ENCODE measurements at regions not wholly inside any gene's neighbourhood (a gene's known extent, or its start where the extent isn't known, plus 50 kb on each side); places are given as distances from the start of the nearest gene placed in this dataset.

- Mint-ChIP-seq H3K4me1 (no peaks in the 10 kb centered on the region), H3K9me3 (ENCODE audit: low read depth) (no peaks in the 10 kb centered on the region), H3K27me3 (peaks cover 2% of the 10 kb centered on the region), H3K36me3 (ENCODE audit: low read depth) (no peaks in the 10 kb centered on the region), H3K27ac (no peak overlapping the region), H3K4me3 (no peak overlapping the region)
- ChIA-PET POLR2A (no interaction called here), CTCF (no interaction called here)
- no peak for ATAC-seq
- no peak for DNase-seq
- intact Hi-C loops (cut with DNase I, micrococcal nuclease) = no loop called here
These were observed 167.8 kb upstream of the SFSWAP start for GRCh38 chr12:131543040-131543439.

GRCh38 chr12:131547555-131547954, 163.3 kb upstream of the SFSWAP start:
- POLR2A ChIA-PET = no interaction called here
- intact Hi-C loops (cut with DNase I, micrococcal nuclease) = no loop called here
- Mint-ChIP-seq H3K9me3 (ENCODE audit: low read depth) (no peaks in the 10 kb centered on the region), H3K27me3 (peaks cover 4% of the 10 kb centered on the region), H3K36me3 (ENCODE audit: low read depth) (no peaks in the 10 kb centered on the region), H3K4me1 (no peaks in the 10 kb centered on the region), H3K27ac (no peak overlapping the region), H3K4me3 (no peak overlapping the region)
- no peak for DNase-seq
- ATAC-seq = no peak
- CTCF ChIA-PET = no interaction called here

DNA sequence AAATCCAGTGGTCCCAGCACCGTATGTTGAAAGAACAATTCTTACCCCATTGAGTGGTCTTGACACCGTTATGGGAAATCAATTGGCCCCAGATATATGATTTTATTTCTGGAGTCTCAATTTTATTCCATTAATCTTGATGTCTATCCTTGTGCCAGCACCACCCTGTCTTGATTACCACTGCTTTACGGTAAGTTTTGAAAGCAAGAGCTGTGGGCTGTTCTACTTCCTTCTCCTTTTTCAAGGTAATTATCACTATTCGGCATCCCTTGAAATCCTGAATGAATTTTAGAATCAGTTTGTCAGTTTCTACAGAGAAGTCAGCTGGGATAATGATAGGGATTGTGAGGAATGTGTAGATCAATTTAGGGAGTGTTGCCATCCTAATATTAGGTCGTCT, 160.8 kb upstream of the SFSWAP start:
- no peaks in the 10 kb centered on the region for H3K4me1 Mint-ChIP-seq
- no peak for ATAC-seq
- ChIA-PET CTCF (no interaction called here), POLR2A (no interaction called here)
- no peaks in the 10 kb centered on the region for H3K9me3 Mint-ChIP-seq (ENCODE audit: low read depth)
- H3K4me3 Mint-ChIP-seq = no peak overlapping the region
- H3K36me3 Mint-ChIP-seq (ENCODE audit: low read depth) = no peaks in the 10 kb centered on the region
- H3K27me3 Mint-ChIP-seq = peaks cover 2% of the 10 kb centered on the region
- no peak for DNase-seq
- intact Hi-C loops (cut with DNase I, micrococcal nuclease) = no loop called here
- no peak overlapping the region for H3K27ac Mint-ChIP-seq

DNA sequence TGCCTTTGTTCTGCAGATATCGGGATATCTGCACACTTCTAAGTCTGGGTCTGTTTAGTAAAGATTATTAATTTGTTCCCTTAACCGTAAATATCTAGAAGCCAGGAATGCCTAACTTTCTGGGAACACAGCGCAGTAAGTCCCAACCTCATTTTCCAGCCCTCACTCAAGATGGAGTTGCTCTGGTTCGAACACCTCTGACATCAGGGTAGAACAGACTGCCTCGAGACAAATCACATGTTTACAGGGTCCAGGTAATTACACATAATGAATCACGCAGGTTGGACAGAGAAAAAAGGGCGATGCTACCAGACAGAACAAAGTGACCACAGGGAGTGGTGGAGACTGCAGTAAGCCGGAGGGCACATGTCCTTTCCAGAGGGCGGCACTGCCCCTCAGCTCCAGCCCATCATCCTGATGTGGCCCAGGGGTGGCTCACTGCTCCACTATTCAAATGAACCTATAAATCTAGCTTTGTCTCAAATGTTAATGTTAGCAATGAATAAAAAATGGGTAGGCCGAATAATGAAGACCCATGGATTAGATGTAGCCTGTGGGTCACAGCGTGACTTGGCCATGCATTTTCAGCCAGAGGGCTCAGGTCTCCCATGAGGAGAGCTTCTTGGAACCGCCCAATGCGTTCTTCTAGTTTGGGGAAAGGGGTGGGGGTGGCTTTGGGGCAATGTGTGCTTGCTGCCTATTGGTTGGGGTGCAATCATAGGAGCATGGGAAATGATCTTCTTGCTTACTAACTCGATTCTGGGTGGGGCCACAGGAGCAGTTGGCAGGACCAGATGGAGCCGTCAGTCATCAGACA, 159.0 kb upstream of the SFSWAP start:
- Mint-ChIP-seq H3K36me3 (ENCODE audit: low read depth) (no peaks in the 10 kb centered on the region), H3K4me1 (no peaks in the 10 kb centered on the region), H3K27me3 (peaks cover 2% of the 10 kb centered on the region), H3K27ac (no peak overlapping the region), H3K9me3 (ENCODE audit: low read depth) (no peaks in the 10 kb centered on the region), H3K4me3 (no peak overlapping the region)
- ChIA-PET CTCF (no interaction called here), POLR2A (no interaction called here)
- intact Hi-C loops (cut with DNase I, micrococcal nuclease) = no loop called here
- DNase-seq (no peak), ATAC-seq (no peak)

- ChIA-PET CTCF (no interaction called here), POLR2A (no interaction called here)
- Mint-ChIP-seq H3K9me3 (ENCODE audit: low read depth) (no peaks in the 10 kb centered on the region), H3K36me3 (ENCODE audit: low read depth) (no peaks in the 10 kb centered on the region), H3K4me3 (no peak overlapping the region), H3K27me3 (peaks cover 2% of the 10 kb centered on the region), H3K27ac (no peak overlapping the region), H3K4me1 (no peaks in the 10 kb centered on the region)
- no peak for ATAC-seq
- DNase-seq = no peak
- intact Hi-C loops (cut with DNase I, micrococcal nuclease) = no loop called here
These were observed 158.4 kb upstream of the SFSWAP start for GRCh38 chr12:131552492-131552863.

DNA sequence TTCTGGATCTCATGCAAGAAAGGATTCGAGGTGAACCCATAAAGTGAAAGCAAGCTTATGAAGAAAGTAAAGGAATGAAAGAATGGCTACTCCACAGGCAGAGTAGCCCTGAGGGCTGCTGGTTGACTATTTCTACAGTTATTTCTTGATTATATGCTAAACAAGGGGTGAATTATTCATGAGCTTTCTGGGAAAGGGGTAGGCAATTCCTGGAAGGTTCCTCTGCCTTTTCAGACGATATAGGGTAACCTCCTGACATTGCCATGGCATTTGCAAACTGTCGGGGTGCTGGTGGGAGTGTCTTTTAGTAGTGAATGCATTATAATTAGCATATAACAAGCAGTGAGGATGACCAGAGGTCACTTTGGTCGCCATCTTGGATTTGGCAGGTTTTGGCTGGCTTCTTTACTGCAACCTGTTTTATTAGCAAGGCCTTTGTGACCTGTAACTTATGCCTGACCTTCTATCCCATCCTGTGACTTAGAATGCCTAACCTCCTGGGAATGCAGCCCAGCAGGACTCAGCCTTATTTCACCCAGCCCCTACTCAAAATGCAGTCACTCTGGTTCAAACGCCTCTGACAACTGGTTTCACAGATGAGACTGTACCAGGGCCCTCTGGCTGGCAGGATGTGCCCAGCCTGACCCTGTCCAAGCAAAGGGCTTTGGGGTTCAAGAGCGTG, 157.7 kb upstream of the SFSWAP start:
- POLR2A ChIA-PET = no interaction called here
- Mint-ChIP-seq H3K4me1 (no peaks in the 10 kb centered on the region), H3K27me3 (peaks cover 2% of the 10 kb centered on the region), H3K36me3 (ENCODE audit: low read depth) (no peaks in the 10 kb centered on the region), H3K4me3 (no peak overlapping the region), H3K27ac (no peak overlapping the region), H3K9me3 (ENCODE audit: low read depth) (no peaks in the 10 kb centered on the region)
- ATAC-seq (no peak), DNase-seq (no peak)
- CTCF ChIA-PET = no interaction called here
- intact Hi-C loops (cut with DNase I, micrococcal nuclease) = no loop called here

DNA sequence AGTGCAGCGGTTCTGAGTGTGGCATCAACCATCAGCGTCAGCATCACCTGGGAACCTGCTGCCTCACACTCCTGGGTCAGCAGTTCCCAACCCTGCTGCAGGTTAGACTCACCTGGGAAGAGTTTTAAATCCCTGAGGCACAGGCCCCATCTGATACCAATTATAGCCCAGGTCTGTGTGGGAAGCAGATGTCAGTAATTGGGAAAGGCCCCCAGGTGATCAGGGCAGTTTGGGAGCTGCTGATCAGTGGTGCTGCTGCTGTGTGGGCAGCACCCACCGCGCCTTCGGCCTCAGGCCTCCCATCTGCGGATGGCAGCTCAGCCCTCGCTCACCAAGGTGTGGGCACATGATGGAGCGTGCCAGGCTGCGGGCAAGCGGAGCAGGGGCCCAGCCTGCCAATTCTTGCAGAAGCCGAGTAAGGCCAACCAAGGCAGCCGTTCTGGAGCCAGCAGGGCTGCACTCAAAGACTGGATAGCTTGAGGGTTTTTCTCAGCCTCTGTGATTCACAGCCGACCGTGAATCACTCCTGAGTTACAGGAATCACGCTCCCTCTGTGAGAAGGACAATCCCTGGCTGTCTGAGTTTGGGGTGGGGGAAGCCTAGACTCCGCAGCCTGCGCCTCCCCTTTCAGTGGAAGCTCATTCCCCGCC, 155.6 kb upstream of the SFSWAP start:
- Mint-ChIP-seq H3K4me3 (no peak overlapping the region), H3K4me1 (peaks cover 2% of the 10 kb centered on the region), H3K9me3 (ENCODE audit: low read depth) (no peaks in the 10 kb centered on the region), H3K36me3 (ENCODE audit: low read depth) (no peaks in the 10 kb centered on the region), H3K27me3 (peaks cover 2% of the 10 kb centered on the region), H3K27ac (no peak overlapping the region)
- CTCF ChIA-PET = no interaction called here
- DNase-seq = no peak
- intact Hi-C loops (cut with DNase I, micrococcal nuclease) = no loop called here
- ATAC-seq = no peak
- POLR2A ChIA-PET = no interaction called here

DNA sequence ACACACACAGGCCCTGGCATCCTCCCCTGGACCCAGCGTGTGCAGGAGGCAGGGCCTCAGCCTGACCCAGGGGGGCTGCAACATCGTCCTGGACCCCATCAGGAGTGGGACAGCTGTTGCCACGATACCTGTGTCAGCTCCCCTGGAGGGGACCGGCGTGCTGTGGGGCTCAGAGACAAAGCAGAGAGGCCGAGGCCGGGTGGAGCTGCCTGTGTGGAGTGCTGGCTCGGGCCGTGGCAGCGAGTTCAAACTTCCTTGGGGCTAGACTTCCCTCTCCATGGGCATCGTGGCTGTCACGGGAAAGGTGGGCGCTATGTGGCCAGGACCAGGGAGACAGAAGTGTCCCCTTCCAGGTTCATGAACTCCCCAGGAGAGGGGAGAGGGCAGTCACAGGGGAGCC, 155.0 kb upstream of the SFSWAP start:
- Mint-ChIP-seq H3K36me3 (ENCODE audit: low read depth) (no peaks in the 10 kb centered on the region), H3K4me1 (peaks cover 2% of the 10 kb centered on the region), H3K27ac (no peak overlapping the region), H3K4me3 (no peak overlapping the region), H3K27me3 (peaks cover 2% of the 10 kb centered on the region), H3K9me3 (ENCODE audit: low read depth) (no peaks in the 10 kb centered on the region)
- POLR2A ChIA-PET = no interaction called here
- CTCF ChIA-PET = no interaction called here
- no peak for ATAC-seq
- intact Hi-C loops (cut with DNase I, micrococcal nuclease) = no loop called here
- DNase-seq = no peak

- intact Hi-C loops (cut with DNase I, micrococcal nuclease) = no loop called here
- Mint-ChIP-seq H3K9me3 (ENCODE audit: low read depth) (no peaks in the 10 kb centered on the region), H3K27ac (no peak overlapping the region), H3K4me1 (peaks cover 2% of the 10 kb centered on the region), H3K4me3 (no peak overlapping the region), H3K27me3 (no peaks in the 10 kb centered on the region), H3K36me3 (ENCODE audit: low read depth) (no peaks in the 10 kb centered on the region)
- POLR2A ChIA-PET = no interaction called here
- ATAC-seq (no peak), DNase-seq (no peak)
- CTCF ChIA-PET = interaction anchor here (0.6 kb wide), 1 partner anchor 897 kb away, joined by 3 read pairs; no protein-coding TSS in a partner anchor
These were observed 153.7 kb upstream of the SFSWAP start for GRCh38 chr12:131557078-131557709.

GRCh38 chr12:131559517-131560516, 151.1 kb upstream of the SFSWAP start:
- H3K4me1 Mint-ChIP-seq = peaks cover 2% of the 10 kb centered on the region
- no peak overlapping the region for H3K4me3 Mint-ChIP-seq
- ChIA-PET POLR2A (no interaction called here), CTCF (no interaction called here)
- no peak for DNase-seq
- peak; percentile 78 for ATAC-seq
- no peaks in the 10 kb centered on the region for H3K27me3 Mint-ChIP-seq
- no peak overlapping the region for H3K27ac Mint-ChIP-seq
- no peaks in the 10 kb centered on the region for H3K36me3 Mint-ChIP-seq (ENCODE audit: low read depth)
- intact Hi-C loops (cut with DNase I, micrococcal nuclease) = no loop called here
- no peaks in the 10 kb centered on the region for H3K9me3 Mint-ChIP-seq (ENCODE audit: low read depth)

DNA sequence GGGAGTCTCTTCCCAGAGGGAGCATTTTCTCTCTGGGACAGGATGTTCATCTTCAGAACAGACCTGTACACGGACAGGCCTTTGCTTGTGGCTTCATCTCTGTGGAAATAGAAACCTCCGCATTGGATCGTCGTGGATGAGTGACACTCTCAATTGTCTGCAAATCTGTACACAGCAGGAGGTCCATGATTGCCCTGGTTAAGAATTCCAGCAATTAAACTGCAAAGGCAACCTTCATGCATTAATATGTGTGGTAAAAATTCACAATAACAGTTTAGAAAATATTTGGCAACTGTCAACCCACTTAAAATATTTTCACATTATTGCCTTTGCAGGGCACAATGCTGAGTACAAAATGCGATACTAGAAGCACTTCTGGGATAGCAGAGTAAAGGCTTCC, 149.8 kb upstream of the SFSWAP start:
- H3K9me3 Mint-ChIP-seq (ENCODE audit: low read depth) = no peaks in the 10 kb centered on the region
- peaks cover 2% of the 10 kb centered on the region for H3K4me1 Mint-ChIP-seq
- CTCF ChIA-PET = no interaction called here
- DNase-seq (no peak), ATAC-seq (no peak)
- H3K4me3 Mint-ChIP-seq = no peak overlapping the region
- intact Hi-C loops (cut with DNase I, micrococcal nuclease) = no loop called here
- H3K36me3 Mint-ChIP-seq (ENCODE audit: low read depth) = no peaks in the 10 kb centered on the region
- no peak overlapping the region for H3K27ac Mint-ChIP-seq
- POLR2A ChIA-PET = no interaction called here
- H3K27me3 Mint-ChIP-seq = no peaks in the 10 kb centered on the region
